HG02588 (cell line): ENCODE measurements at regions not wholly inside any gene's neighbourhood (a gene's known extent, or its start where the extent isn't known, plus 50 kb on each side); places are given as distances from the start of the nearest gene placed in this dataset.

Source experiments
- ATAC-seq: cut with Tn5 transposase; IDR thresholded peaks from one replicate; pipeline ENCODE4 v1.9.1; 2021; ENCODE audit warnings: mild to moderate bottlenecking, moderate library complexity; ENCODE audit not compliant: unreplicated experiment

DNA sequence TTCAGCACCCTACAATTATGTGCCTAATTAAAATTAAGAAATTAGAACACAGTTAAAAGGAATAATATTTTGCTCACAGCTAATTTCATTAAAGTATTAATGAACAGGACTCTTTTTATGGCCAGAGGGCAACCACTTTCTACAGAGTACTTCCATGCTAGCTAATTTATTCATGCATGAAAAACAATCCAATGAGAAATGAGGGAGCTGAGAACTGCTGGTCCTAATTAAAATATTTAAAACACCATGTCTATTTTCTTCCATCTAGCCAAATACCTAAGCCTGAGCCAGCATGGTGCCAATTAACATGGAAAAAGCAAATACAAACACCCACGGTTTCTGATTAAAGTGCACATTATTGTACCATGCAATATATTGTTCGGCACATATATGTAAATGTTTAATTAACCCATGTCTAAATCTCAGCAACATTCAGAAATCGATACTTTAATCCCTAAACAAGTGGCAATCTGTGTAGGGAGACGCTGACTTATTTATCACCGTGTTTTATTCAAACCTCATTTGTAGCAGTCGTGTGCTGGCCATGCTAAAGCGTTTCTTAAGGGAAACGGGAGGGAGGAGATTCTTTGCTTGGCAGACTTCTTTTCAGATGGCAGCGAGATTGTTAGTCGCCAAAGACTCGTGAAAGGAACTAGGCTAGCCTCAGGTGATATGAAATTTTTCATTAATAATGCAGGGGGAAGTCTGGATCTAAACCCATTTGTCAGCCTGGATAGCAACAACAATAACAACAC, 193.5 kb downstream of the ANXA2 start:
- no peak for ATAC-seq

DNA sequence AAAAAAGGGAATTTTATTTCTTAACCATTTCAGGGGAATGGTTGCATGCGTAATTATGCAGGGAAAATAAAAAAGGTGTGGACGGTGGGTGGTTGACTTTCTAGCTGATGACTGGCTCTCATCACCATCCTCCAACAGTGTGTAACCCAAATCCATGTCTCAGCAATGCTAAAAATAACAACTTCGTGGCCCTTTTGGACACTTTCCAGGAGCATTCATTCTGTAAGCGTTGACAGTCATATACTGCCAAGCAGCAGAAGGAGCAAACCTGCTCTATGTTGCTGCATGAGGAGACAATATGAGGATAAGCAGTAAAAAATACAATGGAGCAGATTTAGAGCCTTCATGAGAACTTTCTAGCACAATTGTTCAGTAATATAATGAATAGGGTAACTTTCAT, 189.1 kb downstream of the ANXA2 start:
- no peak for ATAC-seq

DNA sequence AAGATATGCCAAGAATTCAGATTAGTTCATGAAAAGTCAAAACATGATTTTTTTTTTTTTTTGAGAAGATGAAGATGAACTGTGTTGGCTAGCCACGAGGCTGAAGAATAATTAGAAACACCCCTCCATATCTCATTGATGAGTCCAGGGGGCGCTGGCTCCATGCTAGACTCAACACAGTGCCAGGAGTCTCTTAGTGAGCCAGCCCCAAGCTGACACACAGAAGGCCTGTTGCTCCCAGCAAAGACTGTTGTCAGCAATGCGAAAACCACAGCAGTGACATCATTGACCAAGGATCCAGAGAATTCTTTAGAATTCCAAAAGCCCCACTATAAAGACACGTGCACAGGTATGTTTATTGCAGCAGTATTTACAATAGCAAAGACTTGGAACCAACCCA, 185.2 kb downstream of the ANXA2 start:
- no peak for ATAC-seq

DNA sequence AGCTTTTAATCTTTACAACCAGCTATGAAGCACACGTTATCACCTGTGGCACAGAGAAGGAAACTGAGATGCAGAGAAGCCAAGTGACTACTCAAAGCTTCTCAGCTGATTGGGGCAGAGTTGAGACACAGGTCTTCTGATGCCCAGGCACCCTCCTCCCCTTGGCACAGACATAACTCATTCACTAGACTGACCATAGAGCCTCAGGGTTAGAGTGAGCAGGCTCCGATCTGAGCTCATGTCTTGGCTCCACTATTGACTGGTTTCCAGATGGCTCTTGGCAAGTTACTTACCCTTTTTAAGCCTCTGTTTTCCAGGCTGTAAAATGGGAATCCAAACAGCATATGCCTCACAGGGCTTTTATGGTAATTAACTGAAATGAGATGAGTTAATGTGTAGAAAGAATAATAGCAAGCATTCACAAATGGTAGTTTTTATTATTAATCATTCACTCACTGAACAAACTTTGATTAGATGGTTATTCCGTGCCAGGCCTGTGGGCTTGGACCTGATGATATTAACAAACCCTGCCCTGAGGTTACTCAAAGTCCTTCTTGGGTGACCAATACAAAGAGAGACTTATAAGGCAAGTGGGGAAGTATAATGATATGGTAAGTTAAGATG, 184.3 kb downstream of the ANXA2 start:
- ATAC-seq, result no peak

DNA sequence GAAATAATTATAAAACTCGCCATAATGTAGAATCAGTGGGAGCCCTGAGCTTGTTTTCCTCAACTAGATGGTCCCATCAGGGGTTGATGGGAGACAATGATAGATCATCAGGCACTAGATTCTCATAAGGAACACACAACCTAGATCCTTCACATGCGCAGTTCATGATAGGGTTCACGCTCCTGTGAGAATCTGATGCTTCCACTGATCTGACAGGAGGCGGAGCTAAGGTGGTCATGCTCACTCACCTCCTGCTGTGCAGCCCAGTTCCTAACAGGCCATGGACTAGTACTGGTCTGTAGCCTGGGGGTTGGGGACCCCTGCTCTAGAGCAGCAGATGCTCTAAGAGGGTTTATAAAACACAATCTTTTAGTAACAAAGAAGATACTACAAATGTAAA, 183.6 kb downstream of the ANXA2 start:
- no peak for ATAC-seq

DNA sequence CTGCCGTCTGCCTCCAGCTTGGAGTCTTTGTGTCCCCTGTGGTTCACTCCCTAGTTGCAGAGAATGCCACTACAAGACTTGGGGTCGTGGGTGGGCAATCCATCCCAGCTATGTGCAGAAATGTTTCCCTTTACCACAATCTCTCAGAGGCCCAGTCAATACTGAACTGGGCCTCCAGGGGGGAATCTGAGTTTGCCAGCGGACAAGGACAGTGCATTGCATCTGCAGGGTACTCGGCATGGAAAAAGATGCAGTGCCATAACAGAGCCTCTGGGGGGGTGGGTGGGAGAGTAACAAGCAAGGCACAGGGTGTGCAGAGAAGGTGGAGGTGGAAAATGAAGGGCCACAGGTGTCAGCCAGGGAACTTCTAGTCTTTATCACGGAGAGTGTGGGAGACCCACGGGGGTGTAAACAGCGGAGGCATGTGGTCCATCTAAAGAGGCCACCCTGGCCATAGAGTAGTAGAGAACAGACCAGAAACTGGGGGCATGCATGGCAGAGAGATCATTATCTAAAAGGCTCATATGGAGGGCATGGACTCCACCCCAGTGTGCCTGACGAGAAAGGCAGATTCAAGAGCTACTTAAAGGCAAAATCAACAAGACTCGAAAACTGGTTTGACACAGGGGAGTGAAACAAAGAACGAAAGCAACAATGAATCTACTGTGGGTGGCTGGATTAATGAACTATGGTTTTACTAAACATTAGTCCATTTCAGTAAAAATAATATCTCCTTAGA, 182.4 kb downstream of the ANXA2 start:
- no peak for ATAC-seq

DNA sequence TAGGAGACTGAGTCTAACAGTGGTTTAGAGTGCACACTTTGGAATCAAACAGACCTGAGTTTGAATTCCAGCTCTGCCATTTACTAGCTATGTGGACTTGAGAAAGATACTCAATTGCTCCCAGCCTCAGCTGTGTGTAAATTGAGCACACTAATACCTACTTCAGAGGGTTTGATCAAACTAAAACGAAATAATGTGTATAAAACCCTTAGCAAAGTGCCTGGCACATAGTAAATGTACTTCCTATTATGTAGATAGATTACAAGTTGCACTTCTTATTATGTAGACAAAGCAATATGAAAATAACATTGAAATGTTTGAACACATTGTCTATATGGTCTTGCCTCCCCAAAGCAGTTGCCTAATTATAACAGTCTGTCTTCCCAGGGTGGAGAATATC, 180.6 kb downstream of the ANXA2 start:
- ATAC-seq, result no peak

DNA sequence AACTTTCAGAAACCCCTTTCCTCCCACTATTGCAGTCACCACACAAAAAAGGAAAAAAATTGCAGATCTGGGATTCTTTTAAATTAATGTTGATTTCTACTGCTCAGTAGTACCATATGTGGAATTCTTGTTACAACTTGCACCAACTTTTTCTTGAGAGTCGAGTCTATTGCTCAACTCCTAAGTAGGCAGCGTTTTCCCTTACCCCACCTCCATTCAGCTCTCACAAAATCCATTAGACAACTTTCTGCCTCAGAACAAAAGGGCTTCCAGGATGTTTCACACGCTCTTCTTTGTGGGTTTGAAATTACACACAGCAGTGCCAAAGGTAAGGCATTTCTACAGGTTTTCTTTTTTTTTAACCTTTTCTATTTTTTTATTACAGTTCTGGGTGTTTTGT, 179.5 kb downstream of the ANXA2 start:
- ATAC-seq, result no peak

DNA sequence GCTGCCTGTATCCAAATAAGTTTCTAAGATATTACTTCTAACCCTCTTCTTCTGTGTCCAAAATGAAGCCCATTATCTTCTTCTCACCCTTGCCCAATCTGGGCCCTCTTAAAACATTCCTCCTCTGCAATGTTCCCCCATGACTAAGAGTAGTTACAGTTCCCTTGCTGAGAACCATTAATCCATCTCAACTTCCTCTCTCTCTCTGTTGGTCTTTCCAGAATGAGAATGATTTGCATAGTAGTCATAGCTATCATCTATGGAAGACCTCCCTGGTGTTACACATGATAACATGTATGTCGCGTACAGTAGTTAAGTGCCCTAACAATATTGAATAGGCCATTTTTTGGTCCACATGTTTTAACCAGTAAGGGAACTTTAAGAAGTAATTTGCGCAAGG, 177.9 kb downstream of the ANXA2 start:
- ATAC-seq, result no peak

DNA sequence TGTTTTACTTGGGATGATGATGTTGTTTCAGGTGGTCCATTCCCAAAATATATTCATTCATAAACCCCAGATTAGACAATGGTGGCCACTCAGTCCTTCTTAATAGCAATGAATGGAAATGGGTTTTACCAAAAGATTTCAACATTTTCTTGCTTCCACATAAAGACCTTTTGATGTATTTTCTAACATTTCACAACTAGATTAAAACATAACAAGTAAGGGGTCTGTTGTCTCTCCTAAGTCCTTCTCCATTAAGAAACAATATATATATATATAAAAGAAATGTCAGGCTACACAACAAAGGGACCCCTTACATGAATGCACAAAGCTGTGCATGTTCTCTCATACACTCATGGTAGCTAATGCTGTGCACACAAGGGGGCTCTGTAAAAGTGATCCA, 176.4 kb downstream of the ANXA2 start:
- ATAC-seq, result no peak

DNA sequence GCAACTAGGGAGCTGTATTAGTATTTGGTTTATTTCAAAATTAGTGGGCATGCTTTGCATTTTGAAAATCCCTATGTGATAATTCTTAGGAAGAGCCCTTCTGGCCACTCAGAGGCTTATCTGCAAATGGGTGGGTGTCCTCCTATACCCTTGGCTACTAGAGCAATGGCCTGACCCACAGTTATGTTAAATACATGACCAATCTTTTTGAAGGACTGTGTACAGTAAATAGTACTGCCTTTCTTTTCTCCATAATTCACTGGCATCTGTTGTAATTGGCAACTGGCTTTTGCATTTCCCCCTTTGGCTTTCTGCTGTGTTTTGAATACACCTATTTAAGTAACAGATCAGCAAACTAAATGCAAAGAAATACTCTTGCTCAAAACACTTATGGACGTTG, 175.4 kb downstream of the ANXA2 start:
- ATAC-seq, result no peak

DNA sequence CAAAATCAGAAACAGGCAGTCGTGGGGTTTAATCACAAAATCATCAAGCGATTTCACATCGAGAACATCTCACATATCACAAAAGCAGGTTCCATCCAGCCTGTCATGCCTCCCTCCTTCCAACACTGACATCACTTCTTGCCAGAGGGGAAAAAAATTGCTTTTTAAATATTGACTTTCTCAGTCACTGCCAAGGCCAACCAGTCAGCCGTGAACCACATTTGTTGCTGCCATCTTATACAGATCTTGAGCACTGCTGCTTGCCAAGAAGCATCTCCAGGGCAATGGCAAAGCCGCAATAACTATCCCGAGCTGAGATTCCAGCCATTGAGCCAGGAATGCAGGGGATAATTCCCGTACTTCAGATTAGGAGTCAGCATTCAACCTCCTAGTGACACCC, 174.6 kb downstream of the ANXA2 start:
- no peak for ATAC-seq

DNA sequence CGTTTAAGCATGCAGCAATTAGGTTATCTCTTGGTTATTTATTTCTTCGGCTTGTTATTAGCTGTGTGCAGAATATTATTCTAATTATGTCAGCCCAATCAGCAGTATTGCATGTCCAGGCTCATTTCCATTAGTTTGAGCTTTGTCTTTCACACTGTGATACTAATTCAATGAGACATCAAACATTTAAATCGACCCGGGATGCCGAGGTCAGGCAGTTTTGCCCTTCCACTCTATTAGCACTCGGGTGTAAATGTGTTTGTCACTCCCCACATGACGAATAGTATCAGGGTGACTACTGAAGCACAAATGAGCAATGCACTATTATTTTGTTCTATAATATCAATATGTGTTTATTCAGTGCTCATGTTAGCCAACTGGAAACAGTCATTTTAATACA, 170.9 kb downstream of the ANXA2 start:
- no peak for ATAC-seq

DNA sequence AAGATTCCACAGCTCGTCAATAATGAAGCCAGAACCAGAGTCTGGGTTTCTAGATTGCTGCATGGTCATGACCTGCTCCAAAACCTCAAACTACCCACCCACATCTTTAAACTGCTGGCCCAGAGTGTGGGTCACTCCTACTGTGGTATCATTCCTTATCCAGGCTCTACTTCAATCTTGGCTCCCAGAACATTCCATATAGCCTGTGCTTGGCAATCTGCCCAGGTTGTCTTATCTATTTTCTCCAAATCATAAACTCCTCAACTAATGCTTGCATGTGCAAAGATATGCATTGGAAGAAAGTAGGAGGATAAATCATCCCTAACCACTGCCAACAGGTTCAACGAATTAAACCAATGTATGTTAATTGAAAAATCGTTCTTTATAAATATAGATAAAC, 169.7 kb downstream of the ANXA2 start:
- no peak for ATAC-seq

DNA sequence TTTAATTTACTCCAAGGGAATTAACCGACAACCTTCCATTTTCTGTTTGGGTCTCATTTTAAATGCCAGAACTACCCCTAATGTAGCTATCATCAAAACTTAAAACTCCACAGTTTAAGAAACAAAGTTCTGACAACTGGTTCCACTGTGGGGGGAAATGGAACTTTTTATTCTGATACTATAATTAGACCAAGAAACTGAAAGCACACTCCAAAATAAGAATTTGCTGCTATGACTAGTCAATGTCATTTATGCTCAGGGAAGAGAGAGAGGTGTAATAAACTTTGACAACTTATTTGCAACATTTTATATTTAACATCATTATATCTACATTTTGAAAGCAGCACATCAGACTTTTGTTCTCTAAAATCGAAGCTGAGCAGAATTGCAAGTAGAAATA, 169.2 kb downstream of the ANXA2 start:
- ATAC-seq, result no peak

DNA sequence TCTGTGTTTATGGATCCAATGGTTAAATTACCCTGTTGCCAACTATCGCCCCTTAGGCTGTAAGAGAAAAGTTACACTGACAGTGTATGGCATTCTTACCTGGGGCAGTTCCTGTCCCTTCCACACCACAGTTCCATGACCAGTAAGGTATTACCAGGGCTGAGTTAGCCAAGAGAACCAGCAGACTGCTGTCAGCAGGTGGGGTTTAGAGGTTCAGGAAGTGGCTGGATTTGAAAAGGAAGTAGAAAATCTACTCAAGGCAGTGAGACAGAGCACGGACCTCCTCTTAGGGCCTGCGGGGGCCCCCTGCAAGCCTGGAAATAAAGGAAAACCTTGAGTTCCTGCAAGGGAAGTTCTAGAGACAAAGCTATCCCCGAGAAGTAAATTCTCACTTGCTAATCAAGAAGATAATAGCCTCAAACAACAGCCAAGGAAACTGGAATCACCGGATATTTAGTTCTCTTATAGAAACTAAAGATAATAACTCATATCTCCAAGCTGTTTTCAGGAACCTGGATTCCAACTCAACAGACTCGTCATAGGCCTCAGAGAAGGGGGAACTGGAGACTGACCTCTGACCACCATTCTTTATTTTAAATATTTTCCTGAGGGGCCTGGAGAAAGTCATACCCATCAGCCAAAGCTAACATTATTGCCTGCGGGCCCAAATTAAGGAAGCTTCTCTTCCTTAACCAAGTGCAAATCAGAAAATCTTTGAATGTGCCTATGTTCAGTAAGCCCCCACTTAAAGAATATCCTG, 161.7 kb downstream of the ANXA2 start:
- ATAC-seq, result no peak

DNA sequence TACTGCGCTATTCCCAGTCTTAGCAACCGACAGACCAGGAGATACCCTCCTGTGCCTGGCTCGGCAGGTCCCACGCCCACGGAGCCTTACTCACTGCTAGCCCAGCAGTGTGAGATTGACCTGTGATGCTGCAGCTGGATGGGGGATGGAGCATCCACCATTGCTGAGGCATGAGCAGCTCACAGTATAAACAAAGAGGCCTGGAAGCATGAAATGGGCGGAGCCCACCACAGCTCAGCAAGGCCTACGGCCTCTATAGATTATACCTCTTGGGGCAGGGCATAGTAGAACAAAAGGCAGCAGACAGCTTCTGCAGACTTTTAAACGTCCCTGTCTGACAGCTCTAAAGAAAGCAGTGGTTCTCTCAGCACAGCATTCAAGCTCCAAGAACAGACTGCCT, 160.3 kb downstream of the ANXA2 start:
- ATAC-seq, result no peak

DNA sequence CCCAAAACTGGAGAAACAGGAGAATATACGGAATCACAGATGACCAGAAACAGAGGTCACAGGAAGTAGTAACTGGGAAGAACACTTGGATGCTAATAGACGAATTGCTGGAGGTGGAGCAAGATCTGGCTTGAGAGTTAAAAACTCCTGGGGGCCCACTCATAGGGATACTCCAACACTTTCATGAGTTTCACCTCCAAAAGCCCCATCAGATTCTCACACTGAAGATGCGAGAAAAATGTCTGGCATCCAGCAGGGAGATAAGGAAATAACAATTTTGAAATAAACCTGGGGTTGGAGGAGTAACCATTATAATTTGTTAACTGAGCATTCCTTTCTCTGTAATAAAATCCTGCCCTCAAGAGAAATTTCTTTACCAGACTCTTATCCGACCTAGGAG, 154.0 kb downstream of the ANXA2 start:
- no peak for ATAC-seq

DNA sequence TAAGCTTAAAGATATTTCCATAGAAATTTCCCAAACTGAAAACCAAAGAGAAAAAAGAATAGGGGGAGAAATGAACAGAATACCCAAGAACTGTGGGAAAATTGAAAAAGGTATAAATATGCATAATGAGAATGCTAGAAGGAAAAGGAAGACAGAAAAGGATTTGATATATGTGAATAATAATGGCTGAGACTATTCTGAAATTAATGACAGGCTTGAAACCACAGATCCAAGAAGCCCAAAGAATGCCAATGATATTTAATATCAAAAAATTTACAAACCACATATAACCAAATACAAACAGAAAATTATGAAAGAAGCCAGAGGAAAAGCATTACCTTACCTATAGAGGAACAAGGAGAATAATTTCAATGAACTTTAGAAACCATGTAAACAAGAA, 153.0 kb downstream of the ANXA2 start:
- ATAC-seq, result no peak

DNA sequence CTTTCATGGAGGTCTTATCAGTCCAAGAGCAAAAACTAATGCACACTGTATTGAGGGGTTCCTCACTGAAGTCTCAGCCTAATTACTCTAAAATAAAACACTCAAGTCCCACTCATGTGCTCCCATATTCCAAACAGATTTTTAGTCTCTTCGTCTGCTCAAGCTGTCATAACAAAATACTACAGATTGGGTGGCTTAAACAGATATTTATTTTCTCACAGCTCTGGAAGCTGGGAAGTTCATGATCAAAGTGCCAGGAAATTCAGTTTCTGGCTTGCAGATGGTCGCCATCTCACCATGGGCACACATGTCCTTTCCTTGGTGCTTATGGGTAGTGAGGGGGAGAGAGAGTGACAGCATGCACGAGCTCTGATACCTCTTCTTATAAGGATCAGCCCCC, 147.5 kb downstream of the ANXA2 start:
- ATAC-seq, result no peak

DNA sequence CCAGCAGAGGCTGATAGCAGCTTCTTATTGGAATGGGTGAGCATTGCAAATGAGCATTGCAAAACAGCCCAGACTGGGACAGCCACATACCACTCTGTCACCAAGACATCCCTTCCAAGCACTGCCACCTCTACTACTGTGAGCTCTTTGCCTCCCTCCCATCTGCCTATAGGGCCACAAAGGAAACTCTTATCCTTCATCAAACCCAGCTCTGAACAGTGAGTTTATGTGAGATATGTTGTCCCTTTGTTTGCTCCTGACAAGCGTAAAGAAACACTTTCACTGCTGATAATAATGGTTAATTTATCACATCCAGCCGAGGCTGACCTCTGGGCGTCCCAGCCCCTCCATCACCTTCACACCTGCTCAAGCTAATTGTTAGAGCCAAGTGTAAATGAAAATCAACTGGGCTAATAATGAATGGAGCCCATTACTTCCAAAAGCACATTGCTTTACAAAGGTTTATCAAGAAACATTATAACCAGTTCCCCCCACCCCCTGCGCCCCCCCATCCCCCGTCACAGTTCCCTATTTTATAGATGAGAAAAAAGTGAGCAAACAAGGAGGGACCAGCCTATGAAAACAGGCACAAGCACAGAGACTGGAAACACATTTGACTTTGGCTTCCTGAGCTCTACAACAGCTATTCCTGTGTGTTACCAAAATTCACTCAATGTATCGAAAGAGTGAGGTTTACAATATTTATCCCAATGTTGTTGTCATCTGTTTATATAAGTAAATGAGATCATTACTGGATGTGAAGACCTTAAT, 146.3 kb downstream of the ANXA2 start:
- no peak for ATAC-seq
